Keratinocyte (primary cell): ENCODE measurements at regions not wholly inside any gene's neighbourhood (a gene's known extent, or its start where the extent isn't known, plus 50 kb on each side); places are given as distances from the start of the nearest gene placed in this dataset.

Experiments
- EZH2 ChIP-seq: IDR thresholded peaks from one replicate; pipeline ENCODE4 v1.6.1; 2012; ENCODE audit warnings: inconsistent platforms, mild to moderate bottlenecking, low read length, moderate library complexity
- TF ChIP-seq, protein P1 (sequence below), 3 experiments: IDR thresholded peaks in 1 of 3; conservative IDR thresholded peaks in 1 of 3; optimal IDR thresholded peaks in 1 of 3; 2 replicates in 2 of 3; 3 replicates in 1 of 3; pipeline versions ENCODE3 to v1.5.1; 2011; ENCODE audit warnings: low read length in 3 of 3, mild to moderate bottlenecking in 3 of 3, moderate library complexity in 2 of 3, control low read depth in 1 of 3, inconsistent platforms in 1 of 3; ENCODE audit not compliant: insufficient read depth in 2 of 3; ENCODE audit errors: extremely low read depth in 1 of 3

DNA sequence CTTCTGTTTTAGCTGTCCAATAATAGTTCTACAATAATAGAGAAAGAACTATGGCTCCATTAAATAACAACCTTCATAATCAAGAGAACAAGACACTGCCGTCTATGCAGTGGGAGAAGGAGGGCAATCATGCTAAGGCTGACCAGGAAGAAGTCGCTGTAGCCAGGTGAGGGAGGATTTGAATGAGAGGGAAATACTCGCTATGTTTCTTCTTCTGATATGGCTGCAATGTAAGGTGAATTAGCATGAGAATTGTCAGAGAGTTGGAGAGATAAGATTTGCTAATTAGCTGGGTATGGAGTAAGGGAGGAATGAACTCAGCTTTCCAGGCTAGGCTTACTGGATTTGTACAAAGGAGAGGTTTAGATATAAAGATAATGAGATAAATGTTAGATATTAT, 555.4 kb upstream of the ZNF385D start:
- TF ChIP-seq, protein P1, sequence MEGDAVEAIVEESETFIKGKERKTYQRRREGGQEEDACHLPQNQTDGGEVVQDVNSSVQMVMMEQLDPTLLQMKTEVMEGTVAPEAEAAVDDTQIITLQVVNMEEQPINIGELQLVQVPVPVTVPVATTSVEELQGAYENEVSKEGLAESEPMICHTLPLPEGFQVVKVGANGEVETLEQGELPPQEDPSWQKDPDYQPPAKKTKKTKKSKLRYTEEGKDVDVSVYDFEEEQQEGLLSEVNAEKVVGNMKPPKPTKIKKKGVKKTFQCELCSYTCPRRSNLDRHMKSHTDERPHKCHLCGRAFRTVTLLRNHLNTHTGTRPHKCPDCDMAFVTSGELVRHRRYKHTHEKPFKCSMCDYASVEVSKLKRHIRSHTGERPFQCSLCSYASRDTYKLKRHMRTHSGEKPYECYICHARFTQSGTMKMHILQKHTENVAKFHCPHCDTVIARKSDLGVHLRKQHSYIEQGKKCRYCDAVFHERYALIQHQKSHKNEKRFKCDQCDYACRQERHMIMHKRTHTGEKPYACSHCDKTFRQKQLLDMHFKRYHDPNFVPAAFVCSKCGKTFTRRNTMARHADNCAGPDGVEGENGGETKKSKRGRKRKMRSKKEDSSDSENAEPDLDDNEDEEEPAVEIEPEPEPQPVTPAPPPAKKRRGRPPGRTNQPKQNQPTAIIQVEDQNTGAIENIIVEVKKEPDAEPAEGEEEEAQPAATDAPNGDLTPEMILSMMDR (optimal IDR thresholded peaks at IDR 0.05 in 1 of 3, IDR thresholded peaks at IDR 0.05 in 1 of 3, conservative IDR thresholded peaks at IDR 0.05 in 1 of 3; ENCODE audit: extremely low read depth in 1 of 3, insufficient read depth in 2 of 3, low read length in 3 of 3), result no peak
- no peak for TF ChIP-seq EZH2
